ENCODE measurements at regions not wholly inside any gene's neighbourhood (a gene's known extent, or its start where the extent isn't known, plus 50 kb on each side); places are given as distances from the start of the nearest gene placed in this dataset.

DNA sequence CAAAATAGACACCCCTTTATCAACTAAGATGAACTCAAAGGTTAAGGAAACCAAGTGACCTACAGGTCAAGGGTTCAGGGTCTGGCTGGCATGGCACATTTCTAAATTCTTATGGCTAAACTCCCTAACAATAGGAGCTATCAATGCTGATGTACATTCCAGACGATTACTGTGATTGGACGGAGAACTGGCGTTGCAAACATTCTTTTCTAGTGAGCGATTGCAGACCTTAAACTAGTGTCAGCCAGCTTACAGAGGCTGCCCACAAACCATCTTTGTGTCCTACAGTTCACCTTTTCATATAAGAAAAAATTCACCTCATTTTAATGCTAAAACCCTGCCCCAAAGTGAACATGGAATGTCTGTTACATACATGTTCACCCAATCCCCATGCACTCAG is 382.9 kb downstream of the MAT2B start:
- TF ChIP-seq EZH2 (IDR thresholded peaks at IDR 0.05; ENCODE audit: borderline replicate concordance) (no peak), CTCF (IDR thresholded peaks at IDR 0.05; ENCODE audit: poor library complexity) (no peak)

All from hepatocyte (in vitro differentiated cells).